DMS 273 (cell line): ENCODE measurements at regions not wholly inside any gene's neighbourhood (a gene's known extent, or its start where the extent isn't known, plus 50 kb on each side); places are given as distances from the start of the nearest gene placed in this dataset.
A peak's percentile ranks its signal among the peaks of the same experiment; 100 is the strongest.

Experiments used
- DNase-seq: peaks from one replicate; lab custom pipeline; 2025; ENCODE audit not compliant: unreplicated experiment; lab: John Stamatoyannopoulos, UW

GRCh38 chr10:90650858-90651257 is 207.0 kb downstream of the HTR7 start:
- DNase-seq, result no peak

GRCh38 chr10:90652519-90652918 is 205.3 kb downstream of the HTR7 start:
- DNase-seq, result peak; percentile 2

GRCh38 chr10:90658791-90659190 is 199.0 kb downstream of the HTR7 start:
- no peak for DNase-seq

GRCh38 chr10:90665905-90666662 is 191.8 kb downstream of the HTR7 start:
- DNase-seq, result peak; percentile 3

GRCh38 chr10:90674461-90674860 is 183.4 kb downstream of the HTR7 start:
- DNase-seq, result no peak

GRCh38 chr10:90674928-90675327 is 182.9 kb downstream of the HTR7 start:
- no peak for DNase-seq

- DNase-seq, result no peak
These were observed 182.2 kb downstream of the HTR7 start for GRCh38 chr10:90675621-90676020.
